DMS53 (cell line): ENCODE measurements at regions not wholly inside any gene's neighbourhood (a gene's known extent, or its start where the extent isn't known, plus 50 kb on each side); places are given as distances from the start of the nearest gene placed in this dataset.

Experiments used
- DNase-seq: peaks from one replicate; lab custom pipeline; 2025; lab: John Stamatoyannopoulos, UW

DNA sequence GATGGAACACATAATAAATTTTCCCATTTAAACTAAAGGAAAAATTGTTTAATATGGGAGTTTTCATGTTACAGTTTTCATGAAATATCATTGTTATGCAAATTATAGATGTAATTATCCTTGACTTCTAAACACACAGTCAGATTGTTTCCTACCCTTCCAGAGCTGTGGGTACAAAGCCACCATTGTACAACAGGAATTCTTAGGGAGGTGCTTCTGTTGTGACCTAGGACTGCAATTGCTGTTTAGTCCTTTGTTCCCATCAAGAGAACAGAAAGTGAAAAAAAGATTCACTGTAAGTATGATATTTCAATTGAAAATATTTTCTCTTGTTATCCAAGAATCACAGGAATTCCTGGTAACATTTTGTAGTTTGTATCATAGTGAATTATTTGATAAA, 455.3 kb upstream of the NAALADL2 start:
- no peak for DNase-seq

DNA sequence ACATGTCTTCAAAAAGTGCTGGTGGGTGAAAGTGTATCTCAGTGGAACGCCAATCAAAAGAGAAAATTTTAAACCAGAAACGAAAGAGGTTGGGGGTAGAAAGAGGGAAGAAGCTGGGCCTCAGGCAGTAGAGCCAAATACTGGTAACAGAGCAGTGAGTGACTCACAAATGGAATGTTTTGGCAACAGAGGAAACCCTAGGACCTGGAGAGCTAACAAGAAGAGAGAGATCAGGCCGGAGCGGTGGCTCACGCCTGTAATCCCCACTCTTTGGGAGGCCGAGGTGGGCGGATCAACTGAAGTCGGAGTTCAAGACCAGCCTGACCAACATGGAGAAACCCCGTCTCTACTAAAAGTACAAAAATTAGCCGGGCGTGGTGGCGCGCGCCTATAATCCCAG, 450.8 kb upstream of the NAALADL2 start:
- DNase-seq = peak; percentile 1

- DNase-seq = peak; percentile 35
Measured at GRCh38 chr3:174409086-174409743, 449.9 kb upstream of the NAALADL2 start.

GRCh38 chr3:174413062-174413912, 445.8 kb upstream of the NAALADL2 start:
- DNase-seq = no peak

DNA sequence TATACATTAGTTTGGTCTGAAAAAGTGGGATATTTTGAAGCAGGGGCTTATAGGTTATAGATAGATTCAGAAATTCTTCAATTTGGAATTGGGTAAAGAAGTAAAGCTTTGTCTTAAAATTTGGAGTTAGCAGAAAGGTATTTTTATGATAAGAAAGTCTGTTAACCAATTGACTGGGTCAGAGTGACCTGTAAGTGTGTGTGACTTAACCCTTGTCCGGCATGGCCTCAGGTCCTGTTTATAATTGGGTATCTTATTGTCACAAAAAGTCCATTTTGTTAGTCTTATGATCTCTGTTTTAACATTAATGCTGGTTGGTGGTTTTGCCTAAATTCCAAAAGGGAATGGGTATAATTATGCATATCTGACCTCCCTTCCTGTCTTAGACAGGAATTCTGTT, 444.2 kb upstream of the NAALADL2 start:
- DNase-seq = no peak

- no peak for DNase-seq
Measured at GRCh38 chr3:174417573-174417972, 441.6 kb upstream of the NAALADL2 start.

DNA sequence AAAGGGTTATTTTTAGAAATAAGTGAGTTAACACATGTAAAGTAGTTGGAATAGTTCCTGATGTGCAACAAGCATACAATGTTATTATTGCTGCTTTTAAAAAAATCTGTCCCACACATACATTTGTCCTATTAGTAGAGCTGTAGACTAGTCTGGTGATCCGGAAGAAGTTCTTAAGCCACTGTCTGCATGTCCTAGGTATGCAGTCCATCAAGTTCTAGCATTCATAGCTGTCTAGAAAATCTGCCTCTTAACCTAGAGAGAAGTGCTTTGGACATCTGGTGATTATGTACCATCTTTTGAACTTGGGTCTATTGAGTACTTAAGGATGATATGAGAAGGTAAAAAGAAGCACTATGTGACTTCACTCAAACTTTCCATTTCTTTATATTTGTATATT, 439.9 kb upstream of the NAALADL2 start:
- no peak for DNase-seq

- DNase-seq = no peak
Measured at GRCh38 chr3:174423936-174424335, 435.2 kb upstream of the NAALADL2 start.

DNA sequence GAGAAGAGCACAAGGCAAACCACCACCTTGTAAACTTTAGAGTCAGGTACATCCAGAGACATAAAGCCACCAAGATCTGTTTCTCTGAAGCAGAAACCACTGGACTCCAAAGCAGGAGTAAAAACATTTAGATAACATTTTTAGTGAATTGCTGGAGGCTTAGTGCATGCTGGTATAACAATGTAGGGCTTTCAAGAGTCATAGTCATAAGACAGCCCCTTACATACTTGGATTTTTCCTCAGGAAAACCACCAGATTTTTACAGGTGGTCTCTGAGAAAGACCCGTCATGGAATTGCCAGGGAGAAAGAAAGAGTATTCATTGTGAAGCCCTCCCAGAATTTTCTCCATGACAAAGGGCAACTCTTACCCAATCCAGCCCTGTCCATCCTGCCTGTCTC, 434.5 kb upstream of the NAALADL2 start:
- DNase-seq = no peak

DNA sequence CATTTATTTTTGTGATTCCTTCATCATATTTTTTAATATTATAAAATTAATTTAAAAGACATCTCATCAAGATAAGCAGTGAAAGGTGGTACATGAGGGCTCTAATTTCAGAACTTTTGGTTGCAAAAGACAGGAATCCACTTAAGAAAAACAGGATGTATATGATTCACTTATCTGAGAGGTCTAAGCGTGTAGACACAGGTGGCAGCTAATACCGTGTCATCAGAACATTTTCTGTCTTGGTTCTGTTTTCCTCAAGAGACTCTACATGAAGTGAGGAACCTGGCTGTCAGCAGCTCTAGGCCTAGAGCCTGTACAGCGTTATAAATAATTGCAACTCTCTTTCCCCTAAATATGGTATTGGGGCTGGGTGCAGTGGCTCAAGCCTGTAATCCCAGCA, 433.7 kb upstream of the NAALADL2 start:
- no peak for DNase-seq

DNA sequence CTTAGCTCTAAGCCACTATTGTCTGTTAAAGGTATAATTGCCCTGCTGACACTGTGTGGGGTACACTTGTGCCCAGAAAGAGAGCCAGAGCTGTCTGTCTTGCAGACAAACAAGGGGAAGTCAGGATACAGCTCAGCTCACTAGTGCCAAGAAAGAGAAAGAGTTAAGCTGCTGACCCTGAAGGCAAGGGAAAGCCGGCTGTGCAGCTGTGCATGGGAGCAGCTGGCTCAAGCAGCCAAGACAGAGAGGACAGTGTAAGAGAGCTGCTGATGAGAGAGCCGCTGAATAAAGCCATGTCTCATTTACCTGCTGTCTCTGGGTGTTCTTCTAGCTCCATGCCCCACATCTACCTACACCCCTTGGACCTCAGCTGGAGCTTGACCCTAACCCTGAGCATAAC, 428.1 kb upstream of the NAALADL2 start:
- DNase-seq = no peak

- DNase-seq = no peak
Measured at GRCh38 chr3:174431717-174432116, 427.4 kb upstream of the NAALADL2 start.

DNA sequence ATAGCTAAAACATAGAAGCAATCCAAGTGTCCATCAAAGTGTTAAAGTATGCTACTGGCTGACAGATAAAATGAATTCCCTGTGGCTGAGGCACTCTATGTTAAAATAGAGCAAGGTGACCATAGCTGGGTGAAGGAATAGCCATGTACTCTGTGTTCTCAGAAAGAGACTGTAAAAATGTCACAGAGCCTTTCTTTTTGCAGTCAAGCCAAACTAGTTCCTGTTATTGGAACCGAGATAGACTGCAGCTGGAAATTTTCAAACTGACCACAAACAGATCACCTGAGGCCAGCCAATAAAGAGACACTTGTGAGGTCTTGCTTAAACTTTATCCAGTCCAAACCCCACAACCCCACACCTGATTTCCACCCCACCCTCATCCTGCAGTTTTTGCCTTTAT, 422.8 kb upstream of the NAALADL2 start:
- no peak for DNase-seq

DNA sequence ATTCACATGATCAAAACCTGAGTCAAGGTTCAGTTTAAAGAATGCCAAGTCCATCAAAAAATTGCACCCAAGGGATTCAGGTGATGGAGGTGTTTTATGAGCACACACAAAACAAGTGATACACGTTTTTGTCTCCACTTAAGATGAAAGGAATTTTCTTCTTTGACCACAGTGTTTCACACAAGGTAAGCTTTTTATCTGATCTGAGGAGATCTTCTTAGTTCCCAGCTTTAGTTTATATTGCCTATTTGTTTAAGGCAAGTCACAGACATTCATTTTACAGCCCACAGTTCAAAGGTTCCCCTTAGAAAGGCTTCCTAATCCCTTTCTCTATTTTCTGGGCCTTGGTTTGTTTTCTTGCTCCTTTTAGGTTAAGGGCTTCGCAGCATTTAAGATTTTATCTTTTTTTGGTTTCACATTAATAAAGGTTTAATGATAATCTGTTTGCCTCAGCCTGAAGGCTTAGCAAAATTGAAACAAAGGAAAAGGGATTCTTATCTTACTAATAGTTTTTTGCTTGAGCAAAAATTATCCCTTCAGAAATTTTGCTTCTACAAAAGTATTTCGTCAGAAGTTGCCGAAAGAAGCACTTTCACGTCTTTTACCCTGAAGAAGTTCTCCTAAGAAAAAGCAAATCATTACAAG, 420.5 kb upstream of the NAALADL2 start:
- no peak for DNase-seq

DNA sequence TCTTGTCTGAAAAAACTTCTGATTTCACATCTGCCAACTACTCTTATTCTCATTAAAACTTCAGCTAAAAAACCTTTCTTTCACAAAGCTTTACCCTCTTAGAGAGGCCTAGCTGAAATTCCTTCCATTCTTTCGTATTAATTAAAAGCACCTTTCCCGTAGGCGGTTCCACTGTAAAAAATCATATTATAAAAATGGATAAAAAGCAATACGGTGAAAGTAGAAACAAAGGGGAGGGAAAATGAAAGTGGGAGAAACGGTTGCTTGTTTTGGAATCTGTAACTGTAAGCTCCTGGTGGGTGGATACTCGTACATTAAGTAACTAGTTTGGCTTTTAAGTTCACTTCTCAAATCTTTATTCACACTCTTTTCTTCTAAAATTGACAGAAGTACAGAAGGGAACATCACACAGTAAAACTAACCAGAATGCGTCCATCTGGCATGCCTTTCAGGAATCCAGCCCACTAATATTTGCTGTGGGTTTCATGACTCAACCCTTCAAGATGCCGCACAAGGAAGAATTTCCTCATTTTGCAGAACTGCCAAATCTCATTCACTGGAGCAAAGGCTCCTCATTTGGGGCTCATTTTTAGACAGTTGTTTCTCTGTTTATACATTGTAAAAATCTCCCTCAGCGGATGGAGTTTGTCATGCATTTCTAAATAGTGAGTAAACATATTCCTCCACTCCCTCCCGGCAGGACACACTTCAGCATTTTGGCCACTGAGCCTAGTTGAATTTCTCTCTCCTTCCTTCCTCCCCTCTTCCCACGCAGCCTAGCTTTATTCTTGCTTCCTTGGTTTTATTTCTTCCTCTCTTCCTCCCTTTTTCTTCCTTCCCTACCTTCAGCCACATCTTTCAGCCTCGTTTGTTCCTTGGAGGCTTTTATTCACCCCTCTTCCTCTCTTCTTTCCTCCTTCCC, 419.5 kb upstream of the NAALADL2 start:
- DNase-seq = peak; percentile 10

- DNase-seq = peak; percentile 42
Measured at GRCh38 chr3:174440253-174440701, 418.9 kb upstream of the NAALADL2 start.

GRCh38 chr3:174440741-174441587, 418.2 kb upstream of the NAALADL2 start:
- peak; percentile 90 for DNase-seq

- DNase-seq = no peak
Measured at GRCh38 chr3:174441588-174442301, 417.4 kb upstream of the NAALADL2 start.

DNA sequence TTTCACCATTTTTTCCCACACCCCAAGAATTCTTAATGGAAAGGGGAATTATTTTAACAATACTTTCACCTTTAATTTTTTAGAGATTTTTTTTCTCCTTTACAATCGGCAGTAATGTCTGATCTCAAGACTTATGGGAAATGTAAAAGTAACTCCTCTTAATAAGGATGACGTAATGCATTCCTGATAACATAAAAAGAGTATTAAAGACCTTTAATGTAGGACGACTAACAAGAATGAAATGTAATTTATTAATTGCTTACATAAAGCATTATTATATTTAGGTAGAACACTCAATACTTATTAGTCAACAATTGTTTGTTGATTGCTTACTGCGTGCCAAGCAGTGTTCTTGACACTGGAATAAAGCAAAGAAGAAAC, 416.8 kb upstream of the NAALADL2 start:
- no peak for DNase-seq

GRCh38 chr3:174444391-174444790, 414.7 kb upstream of the NAALADL2 start:
- DNase-seq = no peak
